ENCODE measurements at regions not wholly inside any gene's neighbourhood (a gene's known extent, or its start where the extent isn't known, plus 50 kb on each side); places are given as distances from the start of the nearest gene placed in this dataset.
"Not testable (repeated sequence)": the region's sequence is repeated elsewhere in the genome, so short reads cannot be mapped to it uniquely, and the experiment has no call there.

DNA sequence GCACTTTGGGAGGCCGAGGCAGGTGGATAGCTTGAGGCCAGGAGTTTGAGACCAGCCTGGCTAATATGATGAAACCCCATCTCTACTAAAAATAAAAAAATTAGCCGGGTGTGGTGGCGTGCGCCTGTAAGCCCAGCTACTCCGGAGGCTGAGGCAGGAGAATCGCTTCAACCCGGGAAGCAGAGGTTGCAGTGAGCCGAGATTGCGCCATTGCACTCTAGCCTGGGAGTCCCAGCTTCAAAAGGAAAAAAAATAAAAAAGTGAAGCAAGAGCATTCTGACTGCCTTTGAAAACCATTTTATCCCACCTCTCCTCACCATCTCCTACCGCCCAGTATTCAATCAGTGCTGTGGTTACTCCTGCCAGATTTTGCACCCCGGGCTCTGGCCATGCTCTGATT lies 50.5 kb upstream of the AKIRIN2 start:
- TF ChIP-seq POLR2A (IDR thresholded peaks at IDR 0.05): not testable (repeated sequence)
- TF ChIP-seq, protein P1, sequence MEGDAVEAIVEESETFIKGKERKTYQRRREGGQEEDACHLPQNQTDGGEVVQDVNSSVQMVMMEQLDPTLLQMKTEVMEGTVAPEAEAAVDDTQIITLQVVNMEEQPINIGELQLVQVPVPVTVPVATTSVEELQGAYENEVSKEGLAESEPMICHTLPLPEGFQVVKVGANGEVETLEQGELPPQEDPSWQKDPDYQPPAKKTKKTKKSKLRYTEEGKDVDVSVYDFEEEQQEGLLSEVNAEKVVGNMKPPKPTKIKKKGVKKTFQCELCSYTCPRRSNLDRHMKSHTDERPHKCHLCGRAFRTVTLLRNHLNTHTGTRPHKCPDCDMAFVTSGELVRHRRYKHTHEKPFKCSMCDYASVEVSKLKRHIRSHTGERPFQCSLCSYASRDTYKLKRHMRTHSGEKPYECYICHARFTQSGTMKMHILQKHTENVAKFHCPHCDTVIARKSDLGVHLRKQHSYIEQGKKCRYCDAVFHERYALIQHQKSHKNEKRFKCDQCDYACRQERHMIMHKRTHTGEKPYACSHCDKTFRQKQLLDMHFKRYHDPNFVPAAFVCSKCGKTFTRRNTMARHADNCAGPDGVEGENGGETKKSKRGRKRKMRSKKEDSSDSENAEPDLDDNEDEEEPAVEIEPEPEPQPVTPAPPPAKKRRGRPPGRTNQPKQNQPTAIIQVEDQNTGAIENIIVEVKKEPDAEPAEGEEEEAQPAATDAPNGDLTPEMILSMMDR (IDR thresholded peaks at IDR 0.05): not testable (repeated sequence)

Data from body of pancreas (tissue), 4 donors.